Trophoblast cell (in vitro differentiated cells and primary cell): ENCODE measurements at regions not wholly inside any gene's neighbourhood (a gene's known extent, or its start where the extent isn't known, plus 50 kb on each side); places are given as distances from the start of the nearest gene placed in this dataset.

Source experiments
- DNase-seq, 2 donors: peaks; one replicate each; pipeline ENCODE4 v3.0.0-alpha.2; 2016
- H2AFZ ChIP-seq: 2 replicates; pipeline ENCODE4 v1.6.1; 2013; ENCODE audit warnings: low read length, moderate library complexity, mild to moderate bottlenecking; ENCODE audit not compliant: insufficient read depth, poor library complexity
- H2AK5ac ChIP-seq: 2 replicates; pipeline ENCODE4 v1.6.1; 2013; ENCODE audit warnings: mild to moderate bottlenecking, low read length
- H2BK120ac ChIP-seq: 2 replicates; pipeline ENCODE4 v1.6.1; 2013; ENCODE audit warnings: low read length, mild to moderate bottlenecking, moderate library complexity; ENCODE audit not compliant: insufficient read depth, poor library complexity
- H2BK12ac ChIP-seq: 2 replicates; pipeline ENCODE4 v1.6.1; 2013; ENCODE audit warnings: mild to moderate bottlenecking, low read length, moderate library complexity
- H2BK5ac ChIP-seq: 2 replicates; pipeline ENCODE4 v1.6.1; 2013; ENCODE audit warnings: low read length, low read depth, moderate library complexity, mild to moderate bottlenecking; ENCODE audit not compliant: poor library complexity
- H3K14ac ChIP-seq: 2 replicates; pipeline ENCODE4 v1.6.1; 2013; ENCODE audit warnings: mild to moderate bottlenecking, low read length
- H3K18ac ChIP-seq: 2 replicates; pipeline ENCODE4 v1.6.1; 2013; ENCODE audit warnings: mild to moderate bottlenecking, low read length
- H3K23ac ChIP-seq: 2 replicates; pipeline ENCODE4 v1.6.1; 2013; ENCODE audit warnings: low read length
- H3K27ac ChIP-seq: 2 replicates; pipeline ENCODE4 v1.5.1; 2013; ENCODE audit warnings: low read depth, mild to moderate bottlenecking, inconsistent platforms, low read length, moderate library complexity
- H3K27me3 ChIP-seq: 2 replicates; pipeline ENCODE4 v1.6.1; 2013; ENCODE audit warnings: inconsistent platforms, mild to moderate bottlenecking, low read length, moderate library complexity; ENCODE audit not compliant: insufficient read depth
- H3K36me3 ChIP-seq, 2 experiments: 1 replicate in 1 of 2; 2 replicates in 1 of 2; pipeline ENCODE4 v1.6.1; 2013; ENCODE audit warnings: low read length in 2 of 2, mild to moderate bottlenecking in 2 of 2, moderate library complexity in 1 of 2; ENCODE audit not compliant: insufficient read depth in 2 of 2, control insufficient read depth in 1 of 2
- H3K4ac ChIP-seq: 2 replicates; pipeline ENCODE4 v1.6.1; 2013; ENCODE audit warnings: low read depth, mild to moderate bottlenecking, low read length, moderate library complexity
- H3K4me1 ChIP-seq, 2 experiments: 1 replicate in 1 of 2; 2 replicates in 1 of 2; pipeline ENCODE4 v1.6.1; 2013; ENCODE audit warnings: low read length in 2 of 2, mild to moderate bottlenecking in 2 of 2, moderate library complexity in 1 of 2; ENCODE audit not compliant: insufficient read depth in 2 of 2, control insufficient read depth in 1 of 2
- H3K4me2 ChIP-seq: 2 replicates; pipeline ENCODE4 v1.6.1; 2013; ENCODE audit warnings: inconsistent platforms, mild to moderate bottlenecking, low read length, moderate library complexity
- H3K4me3 ChIP-seq: 2 replicates; pipeline ENCODE4 v1.5.1; 2013; ENCODE audit warnings: mild to moderate bottlenecking, low read depth, low read length, inconsistent platforms
- H3K79me1 ChIP-seq: one replicate; pipeline ENCODE4 v1.6.1; 2013; ENCODE audit warnings: low read length
- H3K79me2 ChIP-seq: 2 replicates; pipeline ENCODE4 v1.6.1; 2013; ENCODE audit warnings: low read length, mild to moderate bottlenecking; ENCODE audit not compliant: control insufficient read depth, insufficient read depth, poor library complexity
- H3K9ac ChIP-seq: 2 replicates; pipeline ENCODE4 v1.6.1; 2013; ENCODE audit warnings: mild to moderate bottlenecking, low read length
- H3K9me3 ChIP-seq: 2 replicates; pipeline ENCODE4 v1.6.1; 2013; ENCODE audit warnings: low read depth, mild to moderate bottlenecking, control low read depth, inconsistent platforms, low read length; ENCODE audit not compliant: insufficient read depth
- H4K12ac ChIP-seq: 2 replicates; pipeline ENCODE4 v1.6.1; 2013; ENCODE audit warnings: low read depth, mild to moderate bottlenecking, low read length, moderate library complexity
- H4K8ac ChIP-seq: 2 replicates; pipeline ENCODE4 v1.6.1; 2013; ENCODE audit warnings: low read depth, mild to moderate bottlenecking, low read length, moderate library complexity
- H4K91ac ChIP-seq: one replicate; pipeline ENCODE4 v1.6.1; 2013; ENCODE audit warnings: low read depth, mild to moderate bottlenecking, low read length, moderate library complexity
- WGBS: extraction: QIAGEN DNeasy Blood & Tissue Kit; methylation state at CpG from one replicate; pipeline ENCODE4 v1.1.7; 2013; ENCODE audit warnings: missing lambda C conversion rate; ENCODE audit not compliant: insufficient read length, insufficient coverage; ENCODE audit errors: extremely low coverage; 5-methylcytosine and 5-hydroxymethylcytosine counted together

GRCh38 chrX:131853440-131853839, 169.7 kb upstream of the STK26 start:
- Histone ChIP-seq H2AK5ac (no peak overlapping the region), H4K12ac (no peak overlapping the region), H3K14ac (no peak overlapping the region), H3K4me1 (no peaks in the 10 kb centered on the region), H4K91ac (no peak overlapping the region), H3K79me2 (no peaks in the 10 kb centered on the region), H3K27me3 (no peaks in the 10 kb centered on the region), H3K27ac (no peak overlapping the region), H2BK5ac (no peak overlapping the region), H3K4me3 (no peak overlapping the region), H3K9me3 (no peaks in the 10 kb centered on the region), H2BK12ac (no peak overlapping the region), H3K4me2 (no peak overlapping the region), H4K8ac (no peak overlapping the region), H3K18ac (no peak overlapping the region), H2AFZ (no peak overlapping the region), H2BK120ac (no peak overlapping the region), H3K79me1 (no peaks in the 10 kb centered on the region), H3K23ac (no peak overlapping the region), H3K36me3 (no peaks in the 10 kb centered on the region), H3K9ac (no peak overlapping the region), H3K4ac (no peak overlapping the region)
- DNase-seq: no peak
- WGBS: no CpG with 5 or more reads among the region's 4 CpGs

- Histone ChIP-seq H3K27me3 (no peaks in the 10 kb centered on the region), H4K12ac (no peak overlapping the region), H2BK5ac (no peak overlapping the region), H3K79me2 (no peaks in the 10 kb centered on the region), H3K23ac (no peak overlapping the region), H3K79me1 (no peaks in the 10 kb centered on the region), H3K18ac (no peak overlapping the region), H2AK5ac (no peak overlapping the region), H4K8ac (no peak overlapping the region), H3K4ac (no peak overlapping the region), H3K9ac (no peak overlapping the region), H4K91ac (no peak overlapping the region), H3K4me1 (no peaks in the 10 kb centered on the region), H2BK12ac (no peak overlapping the region), H3K4me3 (no peak overlapping the region), H3K14ac (no peak overlapping the region), H3K4me2 (no peak overlapping the region), H3K27ac (no peak overlapping the region), H3K36me3 (no peaks in the 10 kb centered on the region), H3K9me3 (no peaks in the 10 kb centered on the region), H2BK120ac (no peak overlapping the region), H2AFZ (no peak overlapping the region)
- DNase-seq: no peak
Measured at GRCh38 chrX:131854581-131854980, 168.5 kb upstream of the STK26 start.

- no peak overlapping the region for H3K18ac ChIP-seq
- WGBS: no CpG with 5 or more reads among the region's 6 CpGs
- no peak overlapping the region for H3K4ac ChIP-seq
- H2BK120ac ChIP-seq: no peak overlapping the region
- H3K36me3 ChIP-seq: no peaks in the 10 kb centered on the region
- no peaks in the 10 kb centered on the region for H3K9me3 ChIP-seq
- no peak overlapping the region for H4K91ac ChIP-seq
- no peak overlapping the region for H3K23ac ChIP-seq
- no peaks in the 10 kb centered on the region for H3K27me3 ChIP-seq
- no peak overlapping the region for H2AK5ac ChIP-seq
- no peaks in the 10 kb centered on the region for H3K79me2 ChIP-seq
- peak; percentile 22 to 89 for DNase-seq
- no peaks in the 10 kb centered on the region for H3K79me1 ChIP-seq
- no peak overlapping the region for H2BK12ac ChIP-seq
- H4K12ac ChIP-seq: no peak overlapping the region
- no peak overlapping the region for H3K14ac ChIP-seq
- no peak overlapping the region for H4K8ac ChIP-seq
- no peak overlapping the region for H3K4me3 ChIP-seq
- no peak overlapping the region for H3K9ac ChIP-seq
- H3K27ac ChIP-seq: no peak overlapping the region
- no peak overlapping the region for H3K4me2 ChIP-seq
- H3K4me1 ChIP-seq: no peaks in the 10 kb centered on the region
- H2AFZ ChIP-seq: no peak overlapping the region
- H2BK5ac ChIP-seq: no peak overlapping the region
Measured at GRCh38 chrX:131861088-131861787, 161.9 kb upstream of the STK26 start.

GRCh38 chrX:131862321-131862720, 160.8 kb upstream of the STK26 start:
- no peak overlapping the region for H3K27ac ChIP-seq
- no CpG with 5 or more reads among the region's 3 CpGs for WGBS

More at GRCh38 chrX:131862321-131862720, 160.8 kb upstream of the STK26 start:
- Histone ChIP-seq H3K79me1 (no peaks in the 10 kb centered on the region), H3K79me2 (no peaks in the 10 kb centered on the region), H2BK120ac (no peak overlapping the region), H3K9ac (no peak overlapping the region), H2AK5ac (no peak overlapping the region), H3K9me3 (no peaks in the 10 kb centered on the region), H4K91ac (no peak overlapping the region), H3K4me2 (no peak overlapping the region), H2BK5ac (no peak overlapping the region), H3K36me3 (no peaks in the 10 kb centered on the region), H3K14ac (no peak overlapping the region), H3K18ac (no peak overlapping the region), H3K4me3 (no peak overlapping the region), H4K8ac (no peak overlapping the region), H3K4me1 (no peaks in the 10 kb centered on the region), H3K27me3 (no peaks in the 10 kb centered on the region), H3K4ac (no peak overlapping the region), H2BK12ac (no peak overlapping the region), H4K12ac (no peak overlapping the region), H2AFZ (no peak overlapping the region), H3K23ac (no peak overlapping the region)
- DNase-seq: no peak
